ENCODE measurements at regions not wholly inside any gene's neighbourhood (a gene's known extent, or its start where the extent isn't known, plus 50 kb on each side); places are given as distances from the start of the nearest gene placed in this dataset.

GRCh38 chr13:89862011-89862690, 1485.3 kb upstream of the MIR17HG start:
- DNase-seq = no peak

- DNase-seq = no peak
Observed at GRCh38 chr13:89862691-89863036, 1484.8 kb upstream of the MIR17HG start.

- no peak for DNase-seq
Observed at GRCh38 chr13:89865164-89866064, 1482.1 kb upstream of the MIR17HG start.

GRCh38 chr13:89869312-89869711, 1478.2 kb upstream of the MIR17HG start:
- no peak for DNase-seq

DNA sequence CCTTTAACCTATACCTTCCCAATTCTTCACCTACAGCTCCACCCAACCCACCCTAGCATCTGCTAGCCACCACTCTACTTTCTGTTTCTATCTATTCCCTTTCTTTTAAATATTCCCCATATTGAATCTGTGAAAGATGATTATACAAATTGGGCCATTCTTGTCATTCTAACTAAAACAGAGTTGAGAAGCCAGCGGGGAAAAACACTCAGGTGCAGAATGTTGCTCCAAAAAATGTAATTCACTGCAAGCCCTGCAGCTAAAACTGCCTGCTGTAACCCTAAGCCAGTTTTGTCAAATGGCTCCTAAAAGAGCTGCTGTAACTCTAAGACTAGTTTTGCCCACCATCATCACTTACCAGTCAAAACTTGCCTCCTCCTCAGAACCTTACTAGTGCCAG, 1468.6 kb upstream of the MIR17HG start:
- DNase-seq = no peak

- no peak for DNase-seq
Observed at GRCh38 chr13:89880201-89880600, 1467.3 kb upstream of the MIR17HG start.

- no peak for DNase-seq
Observed at GRCh38 chr13:89883893-89884448, 1463.5 kb upstream of the MIR17HG start.

GRCh38 chr13:89890806-89891205, 1456.7 kb upstream of the MIR17HG start:
- DNase-seq = no peak

GRCh38 chr13:89891416-89891815, 1456.1 kb upstream of the MIR17HG start:
- no peak for DNase-seq

DNA sequence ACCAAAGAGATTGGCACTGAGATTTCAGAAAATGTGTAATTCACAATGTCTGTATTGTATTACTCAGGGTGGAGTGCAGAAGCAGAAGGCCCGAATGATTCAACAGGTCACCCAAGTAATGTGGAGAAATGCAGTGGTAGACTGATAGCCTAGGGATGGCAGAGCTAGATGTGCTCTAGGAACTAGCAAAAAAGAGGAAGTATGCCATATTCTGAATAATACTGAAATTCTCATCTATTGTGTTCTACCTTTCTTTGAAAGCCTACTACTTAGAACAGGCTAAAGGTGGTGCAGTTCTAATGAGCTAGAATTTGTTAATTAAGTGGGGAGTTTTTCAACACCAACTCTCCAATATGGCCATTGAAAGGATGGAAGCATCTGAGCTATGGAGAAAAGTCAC, 1449.8 kb upstream of the MIR17HG start:
- DNase-seq = no peak

GRCh38 chr13:89899302-89900103, 1448.0 kb upstream of the MIR17HG start:
- DNase-seq = no peak

- no peak for DNase-seq
Observed at GRCh38 chr13:89900104-89900765, 1447.3 kb upstream of the MIR17HG start.

- DNase-seq = no peak
Observed at GRCh38 chr13:89902223-89902622, 1445.3 kb upstream of the MIR17HG start.

- no peak for DNase-seq
Observed at GRCh38 chr13:89903115-89903514, 1444.4 kb upstream of the MIR17HG start.

GRCh38 chr13:89910166-89910565, 1437.3 kb upstream of the MIR17HG start:
- DNase-seq = no peak

GRCh38 chr13:89916551-89916950, 1430.9 kb upstream of the MIR17HG start:
- DNase-seq = no peak

DNA sequence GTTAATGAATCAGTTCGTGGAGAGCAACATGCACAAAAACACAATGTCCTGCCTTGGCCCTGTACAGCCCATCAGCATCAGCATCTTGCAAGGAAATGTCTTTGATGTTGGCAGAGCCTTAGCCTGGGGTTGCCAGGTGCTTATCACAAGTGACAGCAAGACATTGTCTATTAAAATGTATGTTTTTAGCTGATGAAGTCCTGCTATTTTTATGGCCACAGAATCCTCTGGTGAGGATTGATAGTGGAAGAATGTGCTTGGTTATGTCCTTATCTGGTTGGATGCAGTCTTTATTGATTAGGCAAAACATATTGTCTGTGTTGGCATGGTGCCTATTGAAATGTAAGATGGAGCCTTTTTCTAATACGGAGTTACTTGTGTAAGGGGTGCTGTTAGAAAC, 1427.0 kb upstream of the MIR17HG start:
- DNase-seq = no peak

- DNase-seq = no peak
Observed at GRCh38 chr13:89923052-89923451, 1424.4 kb upstream of the MIR17HG start.

DNA sequence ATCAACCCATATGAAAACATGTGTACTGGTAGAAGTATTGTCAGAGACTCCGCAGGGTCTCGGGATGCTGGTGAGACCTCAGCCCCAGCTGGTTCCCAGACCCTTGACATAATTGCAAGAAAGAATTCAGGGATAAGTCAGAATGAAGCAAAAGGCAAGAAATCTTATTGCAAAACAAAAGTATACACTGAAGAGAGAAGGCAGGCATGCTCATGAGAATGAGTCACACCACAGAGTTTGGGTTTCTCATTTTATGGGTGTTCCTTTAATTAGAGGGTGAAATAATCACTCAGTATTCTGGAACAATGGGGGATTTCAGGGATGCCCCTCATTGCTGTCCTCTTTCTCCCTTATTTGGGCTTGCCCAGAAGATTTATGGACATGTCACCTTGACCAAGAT, 1423.8 kb upstream of the MIR17HG start:
- no peak for DNase-seq

GRCh38 chr13:89925107-89925506, 1422.4 kb upstream of the MIR17HG start:
- DNase-seq = no peak

DNA sequence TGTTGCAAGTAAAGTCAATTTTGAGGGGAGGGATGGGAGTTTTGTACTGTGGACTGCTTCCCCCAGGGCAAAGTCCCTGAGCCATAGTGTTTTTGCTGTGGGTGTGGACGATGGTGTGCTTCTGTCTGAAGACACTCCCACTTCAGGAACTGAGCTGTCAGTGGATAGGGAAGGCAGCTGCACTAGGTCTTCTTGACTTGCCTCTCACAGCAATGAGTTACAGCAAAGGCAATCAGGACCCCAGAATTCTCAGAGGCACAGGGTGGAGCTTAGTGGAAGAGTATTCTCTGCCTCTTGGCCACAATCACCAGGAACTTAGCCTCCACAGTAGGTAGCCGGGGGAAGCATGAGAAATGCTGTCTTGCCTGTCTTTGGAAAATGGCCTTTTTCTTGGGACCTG, 1416.6 kb upstream of the MIR17HG start:
- no peak for DNase-seq

DNA sequence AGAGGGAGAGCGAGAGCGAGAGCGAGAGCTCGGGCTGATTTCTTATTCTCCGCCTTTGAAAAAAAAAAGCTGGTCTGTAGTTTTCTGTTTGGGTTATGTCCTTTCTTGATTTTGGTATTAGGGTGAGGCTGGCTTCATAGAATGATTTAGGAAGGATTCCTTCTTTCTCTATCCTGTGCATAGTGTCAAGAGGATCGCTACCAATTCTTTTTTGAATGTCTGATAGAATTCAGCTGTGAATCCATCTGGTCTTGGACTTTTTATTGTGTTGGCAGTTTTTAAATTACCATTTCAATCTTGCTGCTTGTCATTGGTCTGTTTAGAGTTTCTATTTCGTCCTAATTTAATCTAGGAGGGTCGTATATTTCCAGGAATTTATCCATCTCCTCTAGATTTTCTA, 1414.6 kb upstream of the MIR17HG start:
- no peak for DNase-seq

DNA sequence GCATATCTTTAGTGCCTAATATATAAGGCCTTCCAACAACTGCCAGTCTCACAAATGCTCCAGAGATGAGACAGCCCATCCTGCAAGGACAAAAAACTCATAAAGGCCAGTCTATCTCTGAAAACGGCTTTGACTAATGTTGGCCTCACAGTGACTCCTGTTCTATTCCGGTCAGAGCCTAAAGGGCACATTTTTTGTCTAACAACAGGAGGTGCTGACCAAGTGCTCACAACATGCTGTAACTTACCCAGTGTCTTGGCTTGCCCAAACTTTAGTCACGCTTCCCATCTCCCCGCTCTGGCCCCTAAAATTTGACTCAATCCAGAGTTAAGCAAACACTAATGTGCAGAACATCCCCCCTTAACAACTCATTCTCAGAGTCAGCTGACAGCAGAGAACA, 1411.2 kb upstream of the MIR17HG start:
- no peak for DNase-seq

Data from CD4-positive, alpha-beta T cell treated with Interleukin-21 for 1 hour (primary cell).